Ishikawa (cell line): ENCODE measurements at regions not wholly inside any gene's neighbourhood (a gene's known extent, or its start where the extent isn't known, plus 50 kb on each side); places are given as distances from the start of the nearest gene placed in this dataset.

Experiments
- CEBPB ChIP-seq: IDR thresholded peaks from 2 replicates; pipeline ENCODE4 v1.6.1; 2012
- CREB1 ChIP-seq: IDR thresholded peaks from 2 replicates; pipeline ENCODE4 v1.6.1; 2012; ENCODE audit warnings: low read depth
- EP300 ChIP-seq: IDR thresholded peaks from 2 replicates; pipeline ENCODE4 v1.6.1; 2012; ENCODE audit warnings: borderline replicate concordance
- FOXM1 ChIP-seq: IDR thresholded peaks from 2 replicates; pipeline ENCODE4 v1.6.1; 2012; ENCODE audit warnings: low read depth, borderline replicate concordance
- NFIC ChIP-seq: IDR thresholded peaks from 2 replicates; pipeline ENCODE4 v1.6.1; 2012
- RAD21 ChIP-seq: IDR thresholded peaks from 2 replicates; pipeline ENCODE4 v1.6.1; 2012; ENCODE audit warnings: low read depth
- TAF1 ChIP-seq: IDR thresholded peaks from 2 replicates; pipeline ENCODE4 v1.6.1; 2012; ENCODE audit warnings: low read depth, mild to moderate bottlenecking
- TCF12 ChIP-seq: IDR thresholded peaks from 2 replicates; pipeline ENCODE4 v1.6.1; 2012; ENCODE audit warnings: low read depth
- TEAD4 ChIP-seq: IDR thresholded peaks from 2 replicates; pipeline ENCODE4 v1.6.1; 2012
- YY1 ChIP-seq: IDR thresholded peaks from 2 replicates; pipeline ENCODE4 v1.6.1; 2012; ENCODE audit warnings: low read depth
- ZBTB7A ChIP-seq: IDR thresholded peaks from 2 replicates; pipeline ENCODE4 v1.6.1; 2012; ENCODE audit warnings: low read depth
- TF ChIP-seq, protein P1 (sequence below): IDR thresholded peaks from 2 replicates; pipeline ENCODE4 v1.6.1; 2012; ENCODE audit warnings: low read depth, mild to moderate bottlenecking
- TF ChIP-seq, protein P2 (sequence below): IDR thresholded peaks from 2 replicates; pipeline ENCODE4 v1.6.1; 2012
- TF ChIP-seq, protein P3 (sequence below): IDR thresholded peaks from 2 replicates; pipeline ENCODE4 v1.6.1; 2012

DNA sequence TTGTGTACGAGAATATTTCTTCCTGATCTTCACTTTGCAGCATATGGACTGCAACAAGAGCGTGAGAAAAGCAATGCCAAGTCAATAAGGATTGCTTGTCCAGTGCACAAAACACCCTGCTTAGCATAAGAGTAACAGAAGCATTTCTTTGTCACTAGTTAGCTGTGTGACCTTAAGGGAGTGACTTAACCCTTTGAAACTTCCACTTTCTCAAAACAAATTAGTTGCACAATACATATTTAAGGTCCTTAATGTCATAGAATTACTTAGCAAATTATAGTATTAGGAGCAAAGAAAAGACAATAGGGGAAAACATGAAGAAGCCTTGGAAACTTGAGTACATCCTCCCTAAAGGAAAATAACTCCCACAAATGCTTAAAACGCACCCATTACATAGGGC lies 230.1 kb downstream of the RNF152 start:
- TF ChIP-seq FOXM1 (no peak), CEBPB (no peak), NFIC (no peak), YY1 (no peak), CREB1 (no peak), TEAD4 (no peak), RAD21 (no peak), TAF1 (no peak), EP300 (no peak), TCF12 (no peak), ZBTB7A (no peak)
- TF ChIP-seq, protein P1, sequence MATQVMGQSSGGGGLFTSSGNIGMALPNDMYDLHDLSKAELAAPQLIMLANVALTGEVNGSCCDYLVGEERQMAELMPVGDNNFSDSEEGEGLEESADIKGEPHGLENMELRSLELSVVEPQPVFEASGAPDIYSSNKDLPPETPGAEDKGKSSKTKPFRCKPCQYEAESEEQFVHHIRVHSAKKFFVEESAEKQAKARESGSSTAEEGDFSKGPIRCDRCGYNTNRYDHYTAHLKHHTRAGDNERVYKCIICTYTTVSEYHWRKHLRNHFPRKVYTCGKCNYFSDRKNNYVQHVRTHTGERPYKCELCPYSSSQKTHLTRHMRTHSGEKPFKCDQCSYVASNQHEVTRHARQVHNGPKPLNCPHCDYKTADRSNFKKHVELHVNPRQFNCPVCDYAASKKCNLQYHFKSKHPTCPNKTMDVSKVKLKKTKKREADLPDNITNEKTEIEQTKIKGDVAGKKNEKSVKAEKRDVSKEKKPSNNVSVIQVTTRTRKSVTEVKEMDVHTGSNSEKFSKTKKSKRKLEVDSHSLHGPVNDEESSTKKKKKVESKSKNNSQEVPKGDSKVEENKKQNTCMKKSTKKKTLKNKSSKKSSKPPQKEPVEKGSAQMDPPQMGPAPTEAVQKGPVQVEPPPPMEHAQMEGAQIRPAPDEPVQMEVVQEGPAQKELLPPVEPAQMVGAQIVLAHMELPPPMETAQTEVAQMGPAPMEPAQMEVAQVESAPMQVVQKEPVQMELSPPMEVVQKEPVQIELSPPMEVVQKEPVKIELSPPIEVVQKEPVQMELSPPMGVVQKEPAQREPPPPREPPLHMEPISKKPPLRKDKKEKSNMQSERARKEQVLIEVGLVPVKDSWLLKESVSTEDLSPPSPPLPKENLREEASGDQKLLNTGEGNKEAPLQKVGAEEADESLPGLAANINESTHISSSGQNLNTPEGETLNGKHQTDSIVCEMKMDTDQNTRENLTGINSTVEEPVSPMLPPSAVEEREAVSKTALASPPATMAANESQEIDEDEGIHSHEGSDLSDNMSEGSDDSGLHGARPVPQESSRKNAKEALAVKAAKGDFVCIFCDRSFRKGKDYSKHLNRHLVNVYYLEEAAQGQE, result no peak
- TF ChIP-seq, protein P2, sequence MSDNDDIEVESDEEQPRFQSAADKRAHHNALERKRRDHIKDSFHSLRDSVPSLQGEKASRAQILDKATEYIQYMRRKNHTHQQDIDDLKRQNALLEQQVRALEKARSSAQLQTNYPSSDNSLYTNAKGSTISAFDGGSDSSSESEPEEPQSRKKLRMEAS, result no peak
- TF ChIP-seq, protein P3, sequence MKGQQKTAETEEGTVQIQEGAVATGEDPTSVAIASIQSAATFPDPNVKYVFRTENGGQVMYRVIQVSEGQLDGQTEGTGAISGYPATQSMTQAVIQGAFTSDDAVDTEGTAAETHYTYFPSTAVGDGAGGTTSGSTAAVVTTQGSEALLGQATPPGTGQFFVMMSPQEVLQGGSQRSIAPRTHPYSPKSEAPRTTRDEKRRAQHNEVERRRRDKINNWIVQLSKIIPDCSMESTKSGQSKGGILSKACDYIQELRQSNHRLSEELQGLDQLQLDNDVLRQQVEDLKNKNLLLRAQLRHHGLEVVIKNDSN, result no peak
